CD14-positive monocyte (primary cell): ENCODE measurements at regions not wholly inside any gene's neighbourhood (a gene's known extent, or its start where the extent isn't known, plus 50 kb on each side); places are given as distances from the start of the nearest gene placed in this dataset.

Experiments used
- DNase-seq, 3 donors: peaks; one replicate each; pipeline ENCODE4 v3.0.0-alpha.2; 2011 to 2022
- H2AFZ ChIP-seq: 2 replicates; pipeline ENCODE4 v1.6.0; 2012; ENCODE audit warnings: mild to moderate bottlenecking, low read depth, low read length, inconsistent platforms; ENCODE audit not compliant: insufficient read depth, poor library complexity, severe bottlenecking
- H3K27ac ChIP-seq, 2 donors: 1 replicate in 1 of 2; 2 replicates in 1 of 2; pipeline ENCODE4 v1.5.1; 2012 to 2013; ENCODE audit warnings: low read length in 2 of 2, control low read depth in 1 of 2, inconsistent platforms in 1 of 2, low read depth in 1 of 2, mild to moderate bottlenecking in 1 of 2
- H3K27me3 ChIP-seq, 2 donors: one replicate each; pipeline versions ENCODE4 v1.6.0 to v1.6.1; 2011 to 2013; ENCODE audit warnings: low read length in 2 of 2; ENCODE audit not compliant: control insufficient read depth in 2 of 2, insufficient read depth in 2 of 2
- H3K36me3 ChIP-seq, 2 donors: replicated peaks in 1 of 2; 1 replicate in 1 of 2; 2 replicates in 1 of 2; pipeline versions ENCODE4 v1.5.1 to v1.6.1; 2012 to 2013; ENCODE audit warnings: low read length in 2 of 2, control low read depth in 1 of 2, inconsistent platforms in 1 of 2, mild to moderate bottlenecking in 1 of 2; ENCODE audit not compliant: insufficient read depth in 2 of 2, control insufficient read depth in 1 of 2
- H3K4me1 ChIP-seq, 2 donors: 1 replicate in 1 of 2; 2 replicates in 1 of 2; pipeline versions ENCODE4 v1.5.1 to v1.6.1; 2012 to 2013; ENCODE audit warnings: low read length in 2 of 2, control low read depth in 1 of 2, inconsistent platforms in 1 of 2, mild to moderate bottlenecking in 1 of 2, moderate library complexity in 1 of 2; ENCODE audit not compliant: insufficient read depth in 2 of 2, control insufficient read depth in 1 of 2
- H3K4me2 ChIP-seq: replicated peaks from 2 replicates; pipeline ENCODE3; 2012; ENCODE audit warnings: low read length, moderate library complexity, mild to moderate bottlenecking; ENCODE audit not compliant: poor library complexity, severe bottlenecking; ENCODE audit errors: extremely low read depth
- H3K4me3 ChIP-seq, 3 experiments: fragments of 200-600 bp in 1 of 3; sonication (generic) in 1 of 3; replicated peaks in 1 of 3; 1 replicate in 2 of 3; 2 replicates in 1 of 3; pipeline ENCODE4 v1.5.1; 2011 to 2013; ENCODE audit warnings: low read length in 3 of 3, mild to moderate bottlenecking in 3 of 3, control low read depth in 2 of 3, low read depth in 2 of 3, inconsistent platforms in 1 of 3, moderate library complexity in 1 of 3
- H3K79me2 ChIP-seq: 2 replicates; pipeline ENCODE4 v1.6.0; 2012; ENCODE audit warnings: mild to moderate bottlenecking, control low read depth, inconsistent platforms, low read length, moderate library complexity; ENCODE audit not compliant: insufficient read depth
- H3K9ac ChIP-seq: 2 replicates; pipeline ENCODE4 v1.6.0; 2017; ENCODE audit warnings: low read length, mild to moderate bottlenecking; ENCODE audit not compliant: insufficient read depth, poor library complexity, severe bottlenecking
- H3K9me3 ChIP-seq, 2 donors: replicated peaks in 1 of 2; 1 replicate in 1 of 2; 2 replicates in 1 of 2; pipeline versions ENCODE4 v1.5.1 to v1.6.1; 2012 to 2013; ENCODE audit warnings: low read length in 2 of 2, control low read depth in 1 of 2; ENCODE audit not compliant: control insufficient read depth in 1 of 2, insufficient read depth in 1 of 2
- H4K20me1 ChIP-seq: 2 replicates; pipeline ENCODE4 v1.6.0; 2012; ENCODE audit warnings: mild to moderate bottlenecking, low read length, control low read depth, moderate library complexity; ENCODE audit not compliant: insufficient read depth
- H3K27ac Mint-ChIP-seq, 7 donors: one replicate each; pipeline ENCODE4 v1.8.0; 2020; ENCODE audit warnings: mild to moderate bottlenecking in 7 of 7, mixed read lengths in 7 of 7, moderate library complexity in 6 of 7, inconsistent platforms in 2 of 7
- H3K27me3 Mint-ChIP-seq, 3 donors: one replicate each; pipeline ENCODE4 v1.8.0; 2021 to 2022; ENCODE audit warnings: low read depth in 3 of 3, mild to moderate bottlenecking in 3 of 3, mixed read lengths in 3 of 3, moderate library complexity in 3 of 3, inconsistent platforms in 1 of 3
- H3K36me3 Mint-ChIP-seq, 2 donors: one replicate each; pipeline ENCODE4 v1.8.0; 2020; ENCODE audit warnings: mixed read lengths in 2 of 2, inconsistent platforms in 1 of 2, mild to moderate bottlenecking in 1 of 2
- H3K4me1 Mint-ChIP-seq: one replicate; pipeline ENCODE4 v1.8.0; 2020; ENCODE audit warnings: mild to moderate bottlenecking, mixed read lengths
- H3K4me3 Mint-ChIP-seq, 2 donors: one replicate each; pipeline ENCODE4 v1.8.0; 2020; ENCODE audit warnings: mild to moderate bottlenecking in 2 of 2, mixed read lengths in 2 of 2, moderate library complexity in 1 of 2
- H3K9me3 Mint-ChIP-seq, 7 donors: one replicate each; pipeline ENCODE4 v1.8.0; 2020 to 2022; ENCODE audit warnings: mixed read lengths in 7 of 7, mild to moderate bottlenecking in 6 of 7, moderate library complexity in 6 of 7, inconsistent platforms in 2 of 7
- WGBS: methylation state at CpG from one replicate; pipeline ENCODE4 v1.1.5; 2013; ENCODE audit warnings: missing lambda C conversion rate; ENCODE audit not compliant: insufficient coverage; 5-methylcytosine and 5-hydroxymethylcytosine counted together
- intact Hi-C, 2 donors: fragments of 100-400 bp; cut with micrococcal nuclease; formaldehyde crosslinking; loops; one replicate each; pipeline versions ENCODE4 v1.15.0 to v1.15.1; 2023
- TF ChIP-seq, protein P1 (sequence below): fragments of 200-600 bp; IDR thresholded peaks from one replicate; pipeline ENCODE4 v1.8.0; 2022; ENCODE audit warnings: antibody characterized with exemption, mild to moderate bottlenecking

DNA sequence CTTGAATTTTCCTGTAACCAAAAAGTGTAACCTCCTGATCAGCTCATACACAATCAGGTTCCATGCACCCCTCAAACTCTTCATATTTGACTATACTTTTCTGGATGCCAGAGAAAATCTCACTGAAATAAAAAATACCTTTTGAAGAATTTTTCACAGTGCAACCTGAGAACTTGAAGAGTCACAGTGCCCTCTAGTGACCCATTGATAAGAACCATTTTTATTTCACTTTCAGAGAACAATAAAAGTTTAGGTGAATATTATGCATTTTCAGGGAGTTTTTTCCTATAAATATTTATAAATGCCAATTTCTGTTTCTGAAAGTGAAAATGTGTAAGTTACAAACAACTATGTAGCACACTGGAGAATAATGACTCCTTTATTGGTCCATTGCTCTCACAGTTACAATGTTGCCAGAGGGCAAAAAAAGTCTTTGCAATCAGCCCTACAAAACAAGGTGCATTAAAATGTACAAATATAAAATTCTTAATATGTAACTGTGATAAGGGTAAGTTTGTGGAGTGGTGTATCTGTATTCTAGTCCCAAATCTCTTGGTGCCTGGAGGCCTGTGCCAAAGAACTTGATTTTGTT, 153.6 kb upstream of the INTU start:
- H3K4me2 ChIP-seq: no peak overlapping the region
- no peak overlapping the region for H3K27ac ChIP-seq
- no peaks in the 10 kb centered on the region for H3K9me3 ChIP-seq
- Mint-ChIP-seq H3K4me3 (no peak overlapping the region), H3K36me3 (no peaks in the 10 kb centered on the region), H3K9me3 (peaks cover 0 to 7% (median 0%) of the 10 kb centered on the region in 7 donors), H3K27ac (no peak overlapping the region), H3K4me1 (no peaks in the 10 kb centered on the region), H3K27me3 (no peaks in the 10 kb centered on the region)
- no peaks in the 10 kb centered on the region for H3K36me3 ChIP-seq
- no peak overlapping the region for H2AFZ ChIP-seq
- H3K79me2 ChIP-seq: no peaks in the 10 kb centered on the region
- TF ChIP-seq, protein P1, sequence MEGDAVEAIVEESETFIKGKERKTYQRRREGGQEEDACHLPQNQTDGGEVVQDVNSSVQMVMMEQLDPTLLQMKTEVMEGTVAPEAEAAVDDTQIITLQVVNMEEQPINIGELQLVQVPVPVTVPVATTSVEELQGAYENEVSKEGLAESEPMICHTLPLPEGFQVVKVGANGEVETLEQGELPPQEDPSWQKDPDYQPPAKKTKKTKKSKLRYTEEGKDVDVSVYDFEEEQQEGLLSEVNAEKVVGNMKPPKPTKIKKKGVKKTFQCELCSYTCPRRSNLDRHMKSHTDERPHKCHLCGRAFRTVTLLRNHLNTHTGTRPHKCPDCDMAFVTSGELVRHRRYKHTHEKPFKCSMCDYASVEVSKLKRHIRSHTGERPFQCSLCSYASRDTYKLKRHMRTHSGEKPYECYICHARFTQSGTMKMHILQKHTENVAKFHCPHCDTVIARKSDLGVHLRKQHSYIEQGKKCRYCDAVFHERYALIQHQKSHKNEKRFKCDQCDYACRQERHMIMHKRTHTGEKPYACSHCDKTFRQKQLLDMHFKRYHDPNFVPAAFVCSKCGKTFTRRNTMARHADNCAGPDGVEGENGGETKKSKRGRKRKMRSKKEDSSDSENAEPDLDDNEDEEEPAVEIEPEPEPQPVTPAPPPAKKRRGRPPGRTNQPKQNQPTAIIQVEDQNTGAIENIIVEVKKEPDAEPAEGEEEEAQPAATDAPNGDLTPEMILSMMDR: peak; percentile 59
- no peaks in the 10 kb centered on the region for H4K20me1 ChIP-seq
- no peak overlapping the region for H3K9ac ChIP-seq
- no peaks in the 10 kb centered on the region for H3K27me3 ChIP-seq
- no peaks in the 10 kb centered on the region for H3K4me1 ChIP-seq
- intact Hi-C loops: no loop called here
- H3K4me3 ChIP-seq: no peak overlapping the region
- no peak for DNase-seq

DNA sequence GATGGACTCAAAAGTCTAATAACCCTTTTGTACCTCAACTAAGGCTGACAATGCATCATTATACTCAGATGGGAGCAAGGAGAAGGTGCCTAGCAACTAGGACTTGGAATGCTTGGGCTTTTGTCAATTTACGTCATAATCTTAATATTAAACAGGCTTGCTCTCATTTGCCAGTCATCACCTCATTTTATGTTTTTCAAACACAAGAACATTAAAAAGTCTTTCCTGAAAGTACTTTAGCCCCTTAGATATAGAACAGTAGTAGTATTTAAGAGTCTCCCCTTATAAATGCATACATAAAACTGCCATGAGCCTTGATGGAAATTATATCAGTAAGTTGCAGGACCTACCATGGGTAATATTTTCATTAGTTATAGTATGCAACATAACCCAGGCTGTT, 150.7 kb upstream of the INTU start:
- no peak overlapping the region for H3K4me3 ChIP-seq
- no peaks in the 10 kb centered on the region for H3K36me3 Mint-ChIP-seq
- WGBS: no CpG with 5 or more reads among the region's 1 CpG
- no peaks in the 10 kb centered on the region for H3K27me3 Mint-ChIP-seq
- H3K4me1 ChIP-seq: no peaks in the 10 kb centered on the region
- H3K9ac ChIP-seq: no peak overlapping the region
- no peak overlapping the region for H3K27ac ChIP-seq
- no peaks in the 10 kb centered on the region for H3K36me3 ChIP-seq
- no peaks in the 10 kb centered on the region for H3K4me1 Mint-ChIP-seq
- intact Hi-C loops: no loop called here
- H3K9me3 ChIP-seq: no peaks in the 10 kb centered on the region
- TF ChIP-seq, protein P1: no peak
- H3K79me2 ChIP-seq: no peaks in the 10 kb centered on the region
- no peak for DNase-seq
- H3K27ac Mint-ChIP-seq: no peak overlapping the region
- peaks cover 0 to 3% (median 0%) of the 10 kb centered on the region in 7 donors for H3K9me3 Mint-ChIP-seq
- no peak overlapping the region for H2AFZ ChIP-seq
- H3K4me3 Mint-ChIP-seq: no peak overlapping the region
- H4K20me1 ChIP-seq: no peaks in the 10 kb centered on the region
- H3K4me2 ChIP-seq: no peak overlapping the region
- no peaks in the 10 kb centered on the region for H3K27me3 ChIP-seq
